Neutrophil (primary cell): ENCODE measurements at regions not wholly inside any gene's neighbourhood (a gene's known extent, or its start where the extent isn't known, plus 50 kb on each side); places are given as distances from the start of the nearest gene placed in this dataset.

Source experiments
- H3K27ac ChIP-seq: fragments of 200-600 bp; sonication (generic); 2 replicates; pipeline ENCODE4 v1.5.1; 2016; ENCODE audit warnings: mild to moderate bottlenecking, moderate library complexity
- H3K27me3 ChIP-seq: fragments of 200-600 bp; sonication (generic); 2 replicates; pipeline ENCODE4 v1.6.0; 2016; ENCODE audit warnings: mild to moderate bottlenecking
- H3K36me3 ChIP-seq: fragments of 200-600 bp; sonication (generic); 2 replicates; pipeline ENCODE4 v1.5.1; 2017
- H3K4me1 ChIP-seq, 2 experiments: fragments of 200-600 bp in 1 of 2; sonication (generic) in 1 of 2; 1 replicate in 1 of 2; 2 replicates in 1 of 2; pipeline versions ENCODE4 v1.5.1 to v1.6.1; 2013 to 2016; ENCODE audit warnings: low read depth in 1 of 2, low read length in 1 of 2, mild to moderate bottlenecking in 1 of 2, moderate library complexity in 1 of 2; ENCODE audit not compliant: control insufficient read depth in 1 of 2, insufficient read depth in 1 of 2
- H3K4me3 ChIP-seq, 2 experiments: fragments of 200-600 bp in 1 of 2; sonication (generic) in 1 of 2; 1 replicate in 1 of 2; 2 replicates in 1 of 2; pipeline ENCODE4 v1.5.1; 2013 to 2016; ENCODE audit warnings: low read depth in 1 of 2, low read length in 1 of 2, mild to moderate bottlenecking in 1 of 2, moderate library complexity in 1 of 2
- H3K9me3 ChIP-seq: fragments of 200-600 bp; sonication (generic); 2 replicates; pipeline ENCODE4 v1.5.1; 2016
- TF ChIP-seq, protein P1 (sequence below): fragments of 200-600 bp; sonication (generic); IDR thresholded peaks from 2 replicates; pipeline ENCODE4 v1.5.1; 2016; ENCODE audit warnings: antibody characterized with exemption

DNA sequence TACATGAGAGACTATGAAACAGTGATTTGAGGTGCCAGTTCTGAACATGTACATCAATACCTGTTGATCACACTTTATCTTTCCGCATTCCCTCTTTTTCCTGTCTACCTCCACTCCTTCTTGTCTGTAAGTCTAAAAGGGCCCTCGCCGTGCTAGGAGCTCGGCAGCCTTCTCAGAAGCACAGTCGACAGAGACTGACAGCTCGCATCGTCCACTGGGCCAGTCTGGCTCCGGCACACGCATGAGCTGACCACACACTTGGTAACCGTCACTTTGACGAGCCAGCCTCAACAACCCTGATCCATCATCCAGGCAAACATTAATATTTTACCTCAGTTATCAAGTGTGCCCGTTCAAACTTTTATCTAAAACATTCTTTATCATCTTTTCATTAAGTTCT is 265.3 kb downstream of the TFAP2A start:
- H3K27me3 ChIP-seq: peaks cover 14% of the 10 kb centered on the region
- no peak overlapping the region for H3K4me3 ChIP-seq
- no peaks in the 10 kb centered on the region for H3K9me3 ChIP-seq
- TF ChIP-seq, protein P1, sequence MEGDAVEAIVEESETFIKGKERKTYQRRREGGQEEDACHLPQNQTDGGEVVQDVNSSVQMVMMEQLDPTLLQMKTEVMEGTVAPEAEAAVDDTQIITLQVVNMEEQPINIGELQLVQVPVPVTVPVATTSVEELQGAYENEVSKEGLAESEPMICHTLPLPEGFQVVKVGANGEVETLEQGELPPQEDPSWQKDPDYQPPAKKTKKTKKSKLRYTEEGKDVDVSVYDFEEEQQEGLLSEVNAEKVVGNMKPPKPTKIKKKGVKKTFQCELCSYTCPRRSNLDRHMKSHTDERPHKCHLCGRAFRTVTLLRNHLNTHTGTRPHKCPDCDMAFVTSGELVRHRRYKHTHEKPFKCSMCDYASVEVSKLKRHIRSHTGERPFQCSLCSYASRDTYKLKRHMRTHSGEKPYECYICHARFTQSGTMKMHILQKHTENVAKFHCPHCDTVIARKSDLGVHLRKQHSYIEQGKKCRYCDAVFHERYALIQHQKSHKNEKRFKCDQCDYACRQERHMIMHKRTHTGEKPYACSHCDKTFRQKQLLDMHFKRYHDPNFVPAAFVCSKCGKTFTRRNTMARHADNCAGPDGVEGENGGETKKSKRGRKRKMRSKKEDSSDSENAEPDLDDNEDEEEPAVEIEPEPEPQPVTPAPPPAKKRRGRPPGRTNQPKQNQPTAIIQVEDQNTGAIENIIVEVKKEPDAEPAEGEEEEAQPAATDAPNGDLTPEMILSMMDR: no peak
- no peak overlapping the region for H3K27ac ChIP-seq
- H3K36me3 ChIP-seq: no peaks in the 10 kb centered on the region
- no peaks in the 10 kb centered on the region for H3K4me1 ChIP-seq

DNA sequence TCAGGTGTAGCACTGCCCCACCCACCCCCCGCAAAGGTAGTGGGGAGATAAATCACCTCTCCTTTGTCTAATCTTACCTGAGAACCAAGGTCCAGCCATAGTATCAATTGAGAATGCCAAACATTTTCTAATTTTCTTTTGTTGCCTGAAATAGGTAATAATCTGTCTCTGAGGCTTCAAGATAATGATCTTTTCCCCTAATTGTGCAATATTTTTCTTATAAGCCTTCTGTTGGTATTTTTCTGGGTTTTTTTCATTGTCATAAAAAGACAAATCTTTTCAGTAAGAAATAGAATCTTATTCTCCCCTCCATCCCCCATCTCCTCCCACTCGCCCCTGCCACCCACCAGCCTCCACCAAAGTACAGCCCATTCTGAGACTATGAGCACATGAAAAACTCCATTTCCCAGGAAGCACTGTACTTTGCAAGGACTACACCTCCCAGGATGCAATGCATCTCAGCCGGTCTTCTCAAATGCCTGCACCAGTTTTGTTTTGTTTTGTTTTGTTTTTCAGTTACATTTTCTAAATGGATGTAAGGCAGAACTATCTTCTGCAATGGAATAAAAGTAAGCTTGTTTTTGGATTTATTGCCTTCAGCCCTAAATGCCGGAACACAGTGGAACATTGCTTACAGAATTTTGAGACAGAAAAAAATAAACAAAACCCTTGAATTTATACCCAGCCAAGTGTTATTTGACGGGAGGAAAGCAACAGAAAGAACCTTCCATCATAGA is 268.0 kb downstream of the TFAP2A start:
- TF ChIP-seq, protein P1: no peak
- Histone ChIP-seq H3K9me3 (no peaks in the 10 kb centered on the region), H3K27me3 (peaks cover 6% of the 10 kb centered on the region), H3K4me1 (no peaks in the 10 kb centered on the region), H3K36me3 (no peaks in the 10 kb centered on the region), H3K4me3 (no peak overlapping the region), H3K27ac (no peak overlapping the region)

DNA sequence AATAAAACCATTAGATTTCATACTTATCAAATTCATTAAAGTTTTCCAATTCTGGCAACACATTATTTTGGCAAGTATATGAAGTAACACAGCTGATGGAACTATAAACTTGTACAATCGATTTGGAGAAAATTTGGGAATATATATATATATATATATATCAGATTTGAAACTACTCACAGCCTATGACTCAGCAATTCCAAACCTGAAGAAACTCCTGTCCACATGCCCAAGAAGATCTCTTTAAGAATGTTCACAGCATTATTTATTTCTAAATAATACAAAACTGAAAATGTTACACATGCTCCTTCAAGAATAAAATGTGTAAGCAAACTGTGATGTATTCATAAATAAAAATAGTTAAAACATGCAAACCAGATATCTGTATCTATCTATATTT is 270.1 kb downstream of the TFAP2A start:
- no peaks in the 10 kb centered on the region for H3K36me3 ChIP-seq
- TF ChIP-seq, protein P1: no peak
- no peak overlapping the region for H3K4me3 ChIP-seq
- H3K27ac ChIP-seq: no peak overlapping the region
- no peaks in the 10 kb centered on the region for H3K9me3 ChIP-seq
- no peaks in the 10 kb centered on the region for H3K27me3 ChIP-seq
- H3K4me1 ChIP-seq: no peaks in the 10 kb centered on the region

DNA sequence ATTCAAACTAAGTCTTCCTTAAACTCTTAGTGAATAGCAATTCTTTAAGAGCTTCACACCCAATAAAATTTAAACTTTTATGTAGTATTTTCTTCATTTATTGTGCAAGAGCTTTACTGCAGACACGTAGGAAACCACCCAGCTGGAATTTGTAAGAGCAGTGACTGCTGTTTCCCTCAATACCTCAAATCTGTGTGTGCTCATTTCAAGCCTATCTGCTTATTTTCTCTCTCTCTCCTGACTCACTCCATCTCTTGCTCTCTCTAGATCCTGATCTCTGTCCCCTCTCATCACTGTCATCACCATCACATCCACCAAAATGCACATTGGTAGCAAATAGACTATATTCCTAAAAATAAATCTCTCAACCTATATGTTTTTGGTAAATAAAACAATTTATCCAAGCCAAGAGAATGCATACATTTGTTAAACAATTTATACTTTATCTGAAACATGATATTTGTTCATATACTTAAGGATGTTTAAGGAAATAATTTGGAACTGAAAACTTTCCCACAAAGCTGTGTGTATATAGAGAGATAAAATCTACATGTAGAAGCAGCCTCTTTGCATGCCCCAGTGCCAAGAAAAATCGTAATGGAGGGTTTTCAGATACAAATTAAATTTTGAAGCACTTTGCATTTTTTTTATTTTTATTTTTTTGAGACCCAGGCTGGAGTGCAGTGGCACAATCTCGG is 273.0 kb downstream of the TFAP2A start:
- TF ChIP-seq, protein P1: no peak
- no peak overlapping the region for H3K27ac ChIP-seq
- H3K9me3 ChIP-seq: no peaks in the 10 kb centered on the region
- no peaks in the 10 kb centered on the region for H3K27me3 ChIP-seq
- no peaks in the 10 kb centered on the region for H3K4me1 ChIP-seq
- no peaks in the 10 kb centered on the region for H3K36me3 ChIP-seq
- H3K4me3 ChIP-seq: no peak overlapping the region

DNA sequence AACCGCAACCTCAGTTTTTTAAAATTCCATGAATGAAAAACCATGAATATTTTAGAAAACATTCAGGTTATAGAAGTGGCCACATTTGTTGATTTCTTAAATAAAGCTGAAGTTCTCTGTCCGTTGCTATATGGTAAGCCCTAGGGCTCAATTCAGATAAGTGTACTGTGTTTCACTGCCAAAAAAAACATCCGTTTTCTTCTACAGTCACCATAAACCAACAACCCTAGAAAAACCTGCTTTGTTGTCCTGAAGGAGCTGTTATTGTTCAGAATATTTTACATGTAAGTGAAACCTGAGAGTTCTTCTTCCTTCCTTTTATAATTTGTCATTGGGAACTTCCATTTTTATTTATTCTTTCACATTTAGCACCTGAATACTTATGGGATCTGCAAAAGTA is 274.1 kb downstream of the TFAP2A start:
- Histone ChIP-seq H3K27me3 (no peaks in the 10 kb centered on the region), H3K4me1 (no peaks in the 10 kb centered on the region), H3K27ac (no peak overlapping the region), H3K4me3 (no peak overlapping the region), H3K9me3 (no peaks in the 10 kb centered on the region), H3K36me3 (no peaks in the 10 kb centered on the region)
- TF ChIP-seq, protein P1: no peak
